Endothelial cell (in vitro differentiated cells): ENCODE measurements at regions not wholly inside any gene's neighbourhood (a gene's known extent, or its start where the extent isn't known, plus 50 kb on each side); places are given as distances from the start of the nearest gene placed in this dataset.

Source experiments
- DNase-seq: peaks from one replicate; pipeline ENCODE4 v3.0.0; 2021; ENCODE audit warnings: low spot score
- H3K27ac Mint-ChIP-seq: one replicate; pipeline ENCODE4 v1.8.0; 2021; ENCODE audit warnings: mixed read lengths, inconsistent platforms; ENCODE audit not compliant: unreplicated experiment
- H3K27me3 Mint-ChIP-seq: one replicate; pipeline ENCODE4 v1.8.0; 2021; ENCODE audit warnings: mild to moderate bottlenecking, moderate library complexity, mixed read lengths, inconsistent platforms; ENCODE audit not compliant: unreplicated experiment
- H3K36me3 Mint-ChIP-seq: one replicate; pipeline ENCODE4 v1.8.0; 2021; ENCODE audit warnings: mild to moderate bottlenecking, low read depth, mixed read lengths, inconsistent platforms; ENCODE audit not compliant: unreplicated experiment
- H3K4me1 Mint-ChIP-seq: one replicate; pipeline ENCODE4 v1.8.0; 2021; ENCODE audit warnings: mild to moderate bottlenecking, mixed read lengths, inconsistent platforms; ENCODE audit not compliant: unreplicated experiment
- H3K4me3 Mint-ChIP-seq: one replicate; pipeline ENCODE4 v1.8.0; 2021; ENCODE audit warnings: mild to moderate bottlenecking, mixed read lengths, inconsistent platforms; ENCODE audit not compliant: unreplicated experiment
- H3K9me3 Mint-ChIP-seq: one replicate; pipeline ENCODE4 v1.8.0; 2021; ENCODE audit warnings: mixed read lengths, inconsistent platforms; ENCODE audit not compliant: unreplicated experiment
- TF ChIP-seq, protein P1 (sequence below): fragments of 200-600 bp; sonication (generic); IDR thresholded peaks from one replicate; pipeline ENCODE4 v1.5.0; 2021; ENCODE audit warnings: antibody characterized with exemption; ENCODE audit not compliant: unreplicated experiment

DNA sequence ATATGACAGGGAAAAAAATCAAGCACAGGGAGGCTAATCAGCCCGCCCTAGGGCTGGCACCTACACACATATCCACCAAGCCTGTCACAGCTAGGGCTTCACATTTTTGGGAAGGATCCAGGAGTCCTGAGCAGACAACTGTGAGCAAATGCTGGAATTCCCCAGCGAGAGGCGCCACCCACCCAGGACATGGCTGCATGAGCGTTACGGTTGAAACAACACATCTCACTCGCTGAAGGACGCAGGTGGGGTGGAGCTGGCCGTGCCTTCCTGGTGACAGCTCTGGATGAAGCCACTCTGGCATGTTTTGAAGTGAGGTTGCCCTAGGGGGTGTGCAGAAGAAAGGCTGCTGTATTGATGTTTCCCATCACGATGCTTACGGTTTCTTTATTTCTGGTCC is 315.1 kb upstream of the EEF2KMT start:
- peaks cover 3% of the 10 kb centered on the region for H3K27me3 Mint-ChIP-seq
- no peaks in the 10 kb centered on the region for H3K36me3 Mint-ChIP-seq
- no peaks in the 10 kb centered on the region for H3K4me1 Mint-ChIP-seq
- no peak overlapping the region for H3K4me3 Mint-ChIP-seq
- H3K27ac Mint-ChIP-seq: no peak overlapping the region
- DNase-seq: peak; percentile 18
- H3K9me3 Mint-ChIP-seq: no peaks in the 10 kb centered on the region
- TF ChIP-seq, protein P1, sequence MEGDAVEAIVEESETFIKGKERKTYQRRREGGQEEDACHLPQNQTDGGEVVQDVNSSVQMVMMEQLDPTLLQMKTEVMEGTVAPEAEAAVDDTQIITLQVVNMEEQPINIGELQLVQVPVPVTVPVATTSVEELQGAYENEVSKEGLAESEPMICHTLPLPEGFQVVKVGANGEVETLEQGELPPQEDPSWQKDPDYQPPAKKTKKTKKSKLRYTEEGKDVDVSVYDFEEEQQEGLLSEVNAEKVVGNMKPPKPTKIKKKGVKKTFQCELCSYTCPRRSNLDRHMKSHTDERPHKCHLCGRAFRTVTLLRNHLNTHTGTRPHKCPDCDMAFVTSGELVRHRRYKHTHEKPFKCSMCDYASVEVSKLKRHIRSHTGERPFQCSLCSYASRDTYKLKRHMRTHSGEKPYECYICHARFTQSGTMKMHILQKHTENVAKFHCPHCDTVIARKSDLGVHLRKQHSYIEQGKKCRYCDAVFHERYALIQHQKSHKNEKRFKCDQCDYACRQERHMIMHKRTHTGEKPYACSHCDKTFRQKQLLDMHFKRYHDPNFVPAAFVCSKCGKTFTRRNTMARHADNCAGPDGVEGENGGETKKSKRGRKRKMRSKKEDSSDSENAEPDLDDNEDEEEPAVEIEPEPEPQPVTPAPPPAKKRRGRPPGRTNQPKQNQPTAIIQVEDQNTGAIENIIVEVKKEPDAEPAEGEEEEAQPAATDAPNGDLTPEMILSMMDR: no peak

DNA sequence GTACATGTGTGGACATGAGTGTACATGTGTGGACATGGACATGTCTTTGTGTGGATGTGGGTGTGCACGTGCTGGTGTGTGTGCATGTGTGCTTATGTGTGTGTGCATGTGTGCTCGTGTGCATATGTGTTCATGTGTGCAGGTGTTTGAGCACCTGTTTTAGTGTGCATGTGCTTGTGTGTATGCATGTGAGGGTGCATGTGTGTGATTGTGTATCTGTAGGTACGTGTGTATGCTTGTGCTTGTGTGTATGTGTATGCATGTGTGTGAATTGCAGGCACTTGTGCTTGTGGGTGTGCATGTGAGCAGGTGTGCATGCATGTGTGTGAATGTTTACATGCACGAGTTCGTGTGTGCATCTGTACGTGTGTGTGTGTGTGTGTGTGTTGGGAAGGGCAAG is 300.6 kb upstream of the EEF2KMT start:
- Mint-ChIP-seq H3K9me3 (no peaks in the 10 kb centered on the region), H3K27ac (no peak overlapping the region)

DNA sequence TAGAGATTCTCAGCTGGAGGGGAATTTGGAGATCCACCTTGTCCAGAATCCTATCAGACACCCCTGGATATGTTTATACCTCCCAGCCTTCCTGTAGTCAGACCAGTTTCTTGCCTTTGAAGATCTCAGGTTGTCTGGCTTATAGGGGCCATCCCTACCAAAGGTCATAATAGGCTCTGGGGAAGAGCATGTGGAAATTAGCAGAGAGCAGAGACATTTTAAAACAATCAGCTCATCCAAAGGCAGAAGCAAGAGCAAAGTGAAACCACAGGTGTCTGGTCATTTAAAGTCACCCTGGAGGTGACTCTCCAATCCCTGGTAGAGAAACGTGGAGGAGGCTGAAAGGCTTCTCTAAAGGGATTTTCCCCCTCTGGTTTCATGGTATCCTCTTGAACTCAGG is 299.3 kb upstream of the EEF2KMT start:
- H3K9me3 Mint-ChIP-seq: no peaks in the 10 kb centered on the region
- TF ChIP-seq, protein P1: no peak
- no peak overlapping the region for H3K4me3 Mint-ChIP-seq
- H3K36me3 Mint-ChIP-seq: no peaks in the 10 kb centered on the region
- no peaks in the 10 kb centered on the region for H3K27me3 Mint-ChIP-seq
- H3K4me1 Mint-ChIP-seq: no peaks in the 10 kb centered on the region
- H3K27ac Mint-ChIP-seq: no peak overlapping the region
- no peak for DNase-seq

More for the DNA sequence above, 300.6 kb upstream of the EEF2KMT start:
- DNase-seq: no peak
- Mint-ChIP-seq H3K27me3 (no peaks in the 10 kb centered on the region), H3K36me3 (no peaks in the 10 kb centered on the region), H3K4me3 (no peak overlapping the region), H3K4me1 (no peaks in the 10 kb centered on the region)
- TF ChIP-seq, protein P1: no peak

DNA sequence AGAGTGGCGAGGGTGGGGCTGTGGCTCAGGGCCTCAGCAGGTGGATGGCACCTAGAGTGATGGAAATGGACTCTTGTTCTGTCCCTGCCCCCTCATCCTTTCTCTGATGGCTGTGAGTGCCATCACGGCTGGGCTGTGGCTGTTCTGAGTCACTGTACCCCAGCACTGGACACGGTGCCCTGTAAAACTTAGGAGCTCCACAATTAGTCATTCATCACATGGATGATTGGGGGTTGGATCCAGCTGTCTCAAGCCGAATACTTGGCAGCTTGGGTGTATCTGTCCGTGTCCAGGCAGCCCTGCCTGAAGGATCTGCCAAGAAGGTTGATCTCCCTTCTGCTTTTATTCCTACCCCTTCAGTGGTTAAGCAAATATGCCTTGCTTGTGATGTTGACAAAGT is 295.5 kb upstream of the EEF2KMT start:
- Mint-ChIP-seq H3K4me1 (no peaks in the 10 kb centered on the region), H3K27ac (no peak overlapping the region), H3K4me3 (no peak overlapping the region), H3K9me3 (no peaks in the 10 kb centered on the region), H3K36me3 (no peaks in the 10 kb centered on the region), H3K27me3 (no peaks in the 10 kb centered on the region)
- DNase-seq: no peak
- TF ChIP-seq, protein P1: no peak

DNA sequence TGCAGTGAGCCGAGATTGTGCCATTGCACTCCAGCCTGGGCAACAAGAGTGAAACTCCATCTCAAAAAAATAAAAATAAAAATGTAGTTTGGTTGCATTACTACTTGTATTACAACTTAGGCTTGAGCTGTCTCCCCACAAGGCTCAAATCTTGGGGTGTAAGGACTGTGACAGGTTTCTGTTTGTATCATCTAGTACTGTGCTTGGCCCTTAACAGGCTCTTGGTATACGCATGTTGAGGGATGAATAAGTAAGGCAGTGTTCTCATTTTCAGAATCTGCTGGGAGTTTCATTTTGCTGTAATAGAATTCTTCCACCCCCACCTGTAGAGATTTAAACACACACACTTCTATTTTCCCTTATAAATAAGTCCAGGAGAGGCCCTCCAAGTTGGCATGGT is 289.4 kb upstream of the EEF2KMT start:
- no peak for DNase-seq
- Mint-ChIP-seq H3K4me3 (no peak overlapping the region), H3K9me3 (no peaks in the 10 kb centered on the region), H3K36me3 (no peaks in the 10 kb centered on the region), H3K27ac (no peak overlapping the region), H3K27me3 (peaks cover 1% of the 10 kb centered on the region), H3K4me1 (no peaks in the 10 kb centered on the region)
- TF ChIP-seq, protein P1: no peak
